HL-60/S4 (cell line): ENCODE measurements at regions not wholly inside any gene's neighbourhood (a gene's known extent, or its start where the extent isn't known, plus 50 kb on each side); places are given as distances from the start of the nearest gene placed in this dataset.

ENCODE experiments used
- in situ Hi-C: fragments of 300-500 bp; cut with MboI; formaldehyde crosslinking; loops from 2 replicates; pipeline ENCODE4 v1.14.3; 2022; ENCODE audit warnings: low sequenced_read_pairs

- in situ Hi-C loops: no loop called here
These were observed 207.9 kb upstream of the BLID start for GRCh38 chr11:122323754-122324421.

GRCh38 chr11:122322329-122322728, 206.3 kb upstream of the BLID start:
- in situ Hi-C loops: no loop called here

- in situ Hi-C loops: no loop called here
These were observed 204.7 kb upstream of the BLID start for GRCh38 chr11:122320671-122321070.

- in situ Hi-C loops: no loop called here
These were observed 203.9 kb upstream of the BLID start for GRCh38 chr11:122319691-122320620.

- in situ Hi-C loops: no loop called here
These were observed 203.1 kb upstream of the BLID start for GRCh38 chr11:122319085-122319484.

- in situ Hi-C loops: no loop called here
These were observed 201.3 kb upstream of the BLID start for GRCh38 chr11:122317305-122317704.

GRCh38 chr11:122313581-122313980, 197.6 kb upstream of the BLID start:
- in situ Hi-C loops: no loop called here

- in situ Hi-C loops: no loop called here
These were observed 195.3 kb upstream of the BLID start for GRCh38 chr11:122311216-122311755.

GRCh38 chr11:122310766-122311165, 194.8 kb upstream of the BLID start:
- in situ Hi-C loops: no loop called here

GRCh38 chr11:122309262-122309925, 193.4 kb upstream of the BLID start:
- in situ Hi-C loops: no loop called here

GRCh38 chr11:122308226-122308625, 192.2 kb upstream of the BLID start:
- in situ Hi-C loops: no loop called here

- in situ Hi-C loops: no loop called here
These were observed 191.5 kb upstream of the BLID start for GRCh38 chr11:122307476-122308035.

GRCh38 chr11:122306831-122307391, 190.9 kb upstream of the BLID start:
- in situ Hi-C loops: no loop called here

GRCh38 chr11:122305426-122306320, 189.7 kb upstream of the BLID start:
- in situ Hi-C loops: no loop called here

GRCh38 chr11:122304973-122305372, 189.0 kb upstream of the BLID start:
- in situ Hi-C loops: no loop called here

- in situ Hi-C loops: no loop called here
These were observed 188.3 kb upstream of the BLID start for GRCh38 chr11:122304306-122304705.

GRCh38 chr11:122294041-122294440, 178.0 kb upstream of the BLID start:
- in situ Hi-C loops: no loop called here

GRCh38 chr11:122293296-122294023, 177.4 kb upstream of the BLID start:
- in situ Hi-C loops: no loop called here

GRCh38 chr11:122287401-122287800, 171.4 kb upstream of the BLID start:
- in situ Hi-C loops: no loop called here
